Panc1 (cell line): ENCODE measurements at regions not wholly inside any gene's neighbourhood (a gene's known extent, or its start where the extent isn't known, plus 50 kb on each side); places are given as distances from the start of the nearest gene placed in this dataset.

Experiments
- ATAC-seq: fragments of 200-7000 bp; cut with Tn5 transposase; 2 replicates; pipeline ENCODE4 v1.9.1; 2020; ENCODE audit warnings: mild to moderate bottlenecking, moderate library complexity
- BruUV-seq: library from RNA; stranded (reverse); fragments of 400-500 nt; replicated peaks from 2 replicates; lab custom pipeline; 2021; lab: Mats Ljungman, UMichigan
- CTCF ChIA-PET: fragments of 300-600 bp; sonication (Branson Sonifier 250); formaldehyde crosslinking; loops from one replicate; lab custom pipeline; 2022; ENCODE audit warnings: antibody characterized with exemption; lab: Charles Lee
- POLR2A ChIA-PET: fragments of 300-600 bp; sonication (Branson Sonifier 250); formaldehyde crosslinking; loops from one replicate; lab custom pipeline; 2022; ENCODE audit warnings: antibody characterized with exemption; lab: Charles Lee
- DNase-seq: peaks from one replicate; pipeline ENCODE4 v3.0.0-alpha.2; 2010; ENCODE audit warnings: low read depth, low spot score
- H3K27ac ChIP-seq: 2 replicates; pipeline ENCODE4 v1.5.1; 2011; ENCODE audit warnings: mild to moderate bottlenecking, low read length, inconsistent platforms
- H3K27me3 ChIP-seq: fragments of 200-500 bp; sonication (Bioruptor generic); 2 replicates; pipeline ENCODE4 v1.6.0; 2014; ENCODE audit warnings: low read length, inconsistent platforms; ENCODE audit not compliant: control insufficient read depth, insufficient read depth
- H3K36me3 ChIP-seq: fragments of 200-500 bp; sonication (Bioruptor generic); 2 replicates; pipeline ENCODE4 v1.5.1; 2014; ENCODE audit warnings: inconsistent platforms, mild to moderate bottlenecking, low read length, moderate library complexity; ENCODE audit not compliant: control insufficient read depth, insufficient read depth
- H3K4me1 ChIP-seq: 2 replicates; pipeline ENCODE4 v1.5.1; 2011; ENCODE audit warnings: inconsistent platforms, mild to moderate bottlenecking, low read length, moderate library complexity; ENCODE audit not compliant: control insufficient read depth, insufficient read depth
- H3K4me3 ChIP-seq, 2 experiments: 2 replicates each; pipeline ENCODE4 v1.5.1; 2011 to 2012; ENCODE audit warnings: low read depth in 2 of 2, low read length in 2 of 2, mild to moderate bottlenecking in 2 of 2, inconsistent platforms in 1 of 2, moderate library complexity in 1 of 2
- H3K9me3 ChIP-seq: fragments of 200-500 bp; sonication (Bioruptor generic); 2 replicates; pipeline ENCODE4 v1.5.1; 2014; ENCODE audit warnings: low read depth, mild to moderate bottlenecking, inconsistent platforms, low read length, moderate library complexity; ENCODE audit not compliant: control insufficient read depth, insufficient read depth
- TCF7L2 ChIP-seq: IDR thresholded peaks from 2 replicates; pipeline ENCODE4 v1.6.1; 2011; ENCODE audit warnings: mild to moderate bottlenecking, low read depth, low read length, inconsistent platforms
- in situ Hi-C: cut with HindIII; loops from 2 replicates; pipeline ENCODE4 v1.10.0; 2016; ENCODE audit warnings: low sequenced_read_pairs, low pct_unique_long_range_greater_than_20kb
- intact Hi-C: fragments of 100-400 bp; cut with micrococcal nuclease; formaldehyde crosslinking; loops from one replicate; pipeline ENCODE4 v1.10.0; 2022; ENCODE audit not compliant: unreplicated experiment
- TF ChIP-seq, protein P1 (sequence below): fragments of 450-650 bp; IDR thresholded peaks from 2 replicates; pipeline ENCODE4 v1.5.1; 2017; ENCODE audit warnings: mild to moderate bottlenecking
- TF ChIP-seq, protein P2 (sequence below), 2 experiments: IDR thresholded peaks; 2 replicates each; pipeline ENCODE4 v1.6.1; 2011 to 2012; ENCODE audit warnings: low read depth in 2 of 2, control low read depth in 1 of 2, low read length in 1 of 2, mild to moderate bottlenecking in 1 of 2, moderate library complexity in 1 of 2; ENCODE audit not compliant: insufficient read depth in 1 of 2

- H3K27me3 ChIP-seq = no peaks in the 10 kb centered on the region; the same call in none of the 2 replicates
- ATAC-seq (peak; percentile 79; the same call in 1 of the 2 replicates), DNase-seq (peak; percentile 38)
- no peaks in the 10 kb centered on the region for H3K36me3 ChIP-seq
- no peak overlapping the region for H3K27ac ChIP-seq
- POLR2A ChIA-PET = no interaction called here
- intact Hi-C loops (loop anchor here (2.0 kb wide), 1 partner anchor 50 kb away; no protein-coding TSS in a partner anchor), in situ Hi-C loops (no loop called here)
- TF ChIP-seq TCF7L2 = no peak
- TF ChIP-seq, protein P1, sequence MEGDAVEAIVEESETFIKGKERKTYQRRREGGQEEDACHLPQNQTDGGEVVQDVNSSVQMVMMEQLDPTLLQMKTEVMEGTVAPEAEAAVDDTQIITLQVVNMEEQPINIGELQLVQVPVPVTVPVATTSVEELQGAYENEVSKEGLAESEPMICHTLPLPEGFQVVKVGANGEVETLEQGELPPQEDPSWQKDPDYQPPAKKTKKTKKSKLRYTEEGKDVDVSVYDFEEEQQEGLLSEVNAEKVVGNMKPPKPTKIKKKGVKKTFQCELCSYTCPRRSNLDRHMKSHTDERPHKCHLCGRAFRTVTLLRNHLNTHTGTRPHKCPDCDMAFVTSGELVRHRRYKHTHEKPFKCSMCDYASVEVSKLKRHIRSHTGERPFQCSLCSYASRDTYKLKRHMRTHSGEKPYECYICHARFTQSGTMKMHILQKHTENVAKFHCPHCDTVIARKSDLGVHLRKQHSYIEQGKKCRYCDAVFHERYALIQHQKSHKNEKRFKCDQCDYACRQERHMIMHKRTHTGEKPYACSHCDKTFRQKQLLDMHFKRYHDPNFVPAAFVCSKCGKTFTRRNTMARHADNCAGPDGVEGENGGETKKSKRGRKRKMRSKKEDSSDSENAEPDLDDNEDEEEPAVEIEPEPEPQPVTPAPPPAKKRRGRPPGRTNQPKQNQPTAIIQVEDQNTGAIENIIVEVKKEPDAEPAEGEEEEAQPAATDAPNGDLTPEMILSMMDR = peak; percentile 83
- no peak overlapping the region for H3K4me3 ChIP-seq
- BruUV-seq = no TSS peak
- CTCF ChIA-PET = interaction anchor here (0.5 to 1.7 kb wide), 13 partner anchors 10 to 498 kb away, joined by 3 to 7 read pairs (median 4); no protein-coding TSS in a partner anchor
- no peaks in the 10 kb centered on the region; the same call in 1 of the 2 replicates for H3K4me1 ChIP-seq
- H3K9me3 ChIP-seq = peaks cover 5% of the 10 kb centered on the region; the same call in 1 of the 2 replicates
Measured at GRCh38 chr15:31488437-31489204, 162.0 kb downstream of the KLF13 start.

- in situ Hi-C loops = no loop called here
- no peak overlapping the region for H3K4me3 ChIP-seq
- no TSS peak for BruUV-seq
- ChIA-PET POLR2A (no interaction called here), CTCF (interaction anchor here (0.6 to 1.7 kb wide), 10 partner anchors 10 to 360 kb away, joined by 3 to 7 read pairs (median 4); no protein-coding TSS in a partner anchor)
- intact Hi-C loops = loop anchor here (2.0 kb wide), 1 partner anchor 50 kb away; no protein-coding TSS in a partner anchor
- no peak overlapping the region for H3K27ac ChIP-seq
- no peak for TF ChIP-seq TCF7L2
- no peaks in the 10 kb centered on the region for H3K36me3 ChIP-seq
- no peak for ATAC-seq
- no peaks in the 10 kb centered on the region; the same call in 1 of the 2 replicates for H3K4me1 ChIP-seq
- peaks cover 5% of the 10 kb centered on the region; the same call in 1 of the 2 replicates for H3K9me3 ChIP-seq
- no peak for DNase-seq
- H3K27me3 ChIP-seq = no peaks in the 10 kb centered on the region; the same call in none of the 2 replicates
Measured at GRCh38 chr15:31489281-31489680, 162.6 kb downstream of the KLF13 start.

DNA sequence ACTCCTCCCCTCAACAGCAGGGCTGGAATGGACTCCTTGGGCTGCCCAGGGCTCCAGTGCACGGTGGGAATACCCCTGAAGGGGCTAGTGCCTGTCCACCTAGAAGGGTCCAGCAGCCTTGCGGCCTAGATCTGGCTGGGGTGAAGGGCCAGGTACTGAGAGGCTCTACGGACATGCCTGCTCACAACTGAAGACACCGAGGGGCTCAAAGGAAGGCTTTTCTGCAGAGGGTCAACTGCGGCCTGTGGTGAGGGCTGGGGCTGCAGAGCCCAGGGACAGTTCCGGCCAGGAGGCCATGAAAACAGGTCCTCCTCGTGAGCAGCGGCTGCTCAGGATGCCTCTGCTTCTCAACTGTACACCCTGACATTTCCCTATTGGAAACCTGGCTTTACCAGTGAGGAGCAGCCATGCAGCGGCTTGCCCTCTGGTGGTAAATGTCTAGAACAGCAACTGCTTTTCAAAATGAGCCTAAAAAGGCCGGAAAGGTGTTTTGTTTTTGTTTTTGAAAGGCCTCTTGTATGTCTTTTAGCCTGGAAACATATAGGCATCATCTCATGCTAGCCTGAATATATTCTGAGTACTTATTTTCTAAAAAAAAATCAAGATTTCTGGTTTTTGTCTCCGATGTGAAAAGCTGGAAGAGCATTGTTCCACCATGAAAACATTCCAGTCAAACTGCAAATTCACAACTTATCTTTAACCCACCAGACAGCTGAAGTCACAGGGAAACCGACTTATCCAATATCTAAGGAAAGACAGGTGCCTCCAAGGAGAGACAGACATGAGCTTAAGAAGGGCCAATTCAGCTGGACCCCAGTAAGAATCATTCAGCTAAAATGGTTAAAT is 163.4 kb downstream of the KLF13 start:
- in situ Hi-C loops (no loop called here), intact Hi-C loops (loop anchor here (2.0 to 5.0 kb wide), 2 partner anchors 51 to 293 kb away; no protein-coding TSS in a partner anchor)
- H3K4me3 ChIP-seq = no peak overlapping the region
- ChIA-PET CTCF (interaction anchor here (0.6 to 1.3 kb wide), 3 partner anchors 12 to 289 kb away, joined by 3 to 6 read pairs (median 3); no protein-coding TSS in a partner anchor), POLR2A (no interaction called here)
- H3K27ac ChIP-seq = no peak overlapping the region
- DNase-seq (no peak), ATAC-seq (peak; percentile 75)
- no peaks in the 10 kb centered on the region; the same call in none of the 2 replicates for H3K27me3 ChIP-seq
- TF ChIP-seq, protein P1 = peak; percentile 90
- TF ChIP-seq, protein P2, sequence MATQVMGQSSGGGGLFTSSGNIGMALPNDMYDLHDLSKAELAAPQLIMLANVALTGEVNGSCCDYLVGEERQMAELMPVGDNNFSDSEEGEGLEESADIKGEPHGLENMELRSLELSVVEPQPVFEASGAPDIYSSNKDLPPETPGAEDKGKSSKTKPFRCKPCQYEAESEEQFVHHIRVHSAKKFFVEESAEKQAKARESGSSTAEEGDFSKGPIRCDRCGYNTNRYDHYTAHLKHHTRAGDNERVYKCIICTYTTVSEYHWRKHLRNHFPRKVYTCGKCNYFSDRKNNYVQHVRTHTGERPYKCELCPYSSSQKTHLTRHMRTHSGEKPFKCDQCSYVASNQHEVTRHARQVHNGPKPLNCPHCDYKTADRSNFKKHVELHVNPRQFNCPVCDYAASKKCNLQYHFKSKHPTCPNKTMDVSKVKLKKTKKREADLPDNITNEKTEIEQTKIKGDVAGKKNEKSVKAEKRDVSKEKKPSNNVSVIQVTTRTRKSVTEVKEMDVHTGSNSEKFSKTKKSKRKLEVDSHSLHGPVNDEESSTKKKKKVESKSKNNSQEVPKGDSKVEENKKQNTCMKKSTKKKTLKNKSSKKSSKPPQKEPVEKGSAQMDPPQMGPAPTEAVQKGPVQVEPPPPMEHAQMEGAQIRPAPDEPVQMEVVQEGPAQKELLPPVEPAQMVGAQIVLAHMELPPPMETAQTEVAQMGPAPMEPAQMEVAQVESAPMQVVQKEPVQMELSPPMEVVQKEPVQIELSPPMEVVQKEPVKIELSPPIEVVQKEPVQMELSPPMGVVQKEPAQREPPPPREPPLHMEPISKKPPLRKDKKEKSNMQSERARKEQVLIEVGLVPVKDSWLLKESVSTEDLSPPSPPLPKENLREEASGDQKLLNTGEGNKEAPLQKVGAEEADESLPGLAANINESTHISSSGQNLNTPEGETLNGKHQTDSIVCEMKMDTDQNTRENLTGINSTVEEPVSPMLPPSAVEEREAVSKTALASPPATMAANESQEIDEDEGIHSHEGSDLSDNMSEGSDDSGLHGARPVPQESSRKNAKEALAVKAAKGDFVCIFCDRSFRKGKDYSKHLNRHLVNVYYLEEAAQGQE (IDR thresholded peaks at IDR 0.05; ENCODE audit: insufficient read depth in 1 of 2, low read depth in 2 of 2, low read length in 1 of 2) = no peak
- peaks cover 5% of the 10 kb centered on the region; the same call in 1 of the 2 replicates for H3K9me3 ChIP-seq
- H3K4me1 ChIP-seq = no peaks in the 10 kb centered on the region; the same call in 1 of the 2 replicates
- H3K36me3 ChIP-seq = no peaks in the 10 kb centered on the region
- no TSS peak for BruUV-seq
